Activated CD8-positive, alpha-beta memory T cell treated with anti-CD3 and anti-CD28 coated beads, Interleukin-2, amount 50 U/mL, for 1 hour (primary cell): ENCODE measurements at regions not wholly inside any gene's neighbourhood (a gene's known extent, or its start where the extent isn't known, plus 50 kb on each side); places are given as distances from the start of the nearest gene placed in this dataset.

ENCODE experiments used
- DNase-seq: peaks from one replicate; pipeline ENCODE4 v3.0.0-alpha.2; 2020; ENCODE audit errors: extremely low read depth

GRCh38 chr3:72460205-72461174 is 387.8 kb downstream of the SHQ1 start:
- DNase-seq: no peak

DNA sequence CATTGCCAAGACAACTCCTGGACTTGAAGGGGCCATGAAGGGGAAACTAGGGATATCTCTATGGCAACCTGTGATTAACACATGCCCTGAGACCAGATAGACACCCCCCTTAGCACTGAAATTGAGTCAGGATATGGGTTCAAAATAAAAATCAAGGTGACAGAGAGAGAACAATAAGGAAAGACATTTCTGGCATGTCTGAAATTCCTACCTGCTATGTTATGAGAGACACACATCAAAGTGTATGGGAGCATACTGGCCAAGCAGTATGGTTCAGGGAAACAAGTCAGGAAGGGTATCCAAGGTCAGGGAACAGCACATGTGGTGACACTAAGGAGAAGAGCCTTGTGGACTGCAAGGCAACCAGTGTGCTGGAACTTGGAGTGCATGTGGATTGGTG is 388.7 kb downstream of the SHQ1 start:
- DNase-seq: no peak

DNA sequence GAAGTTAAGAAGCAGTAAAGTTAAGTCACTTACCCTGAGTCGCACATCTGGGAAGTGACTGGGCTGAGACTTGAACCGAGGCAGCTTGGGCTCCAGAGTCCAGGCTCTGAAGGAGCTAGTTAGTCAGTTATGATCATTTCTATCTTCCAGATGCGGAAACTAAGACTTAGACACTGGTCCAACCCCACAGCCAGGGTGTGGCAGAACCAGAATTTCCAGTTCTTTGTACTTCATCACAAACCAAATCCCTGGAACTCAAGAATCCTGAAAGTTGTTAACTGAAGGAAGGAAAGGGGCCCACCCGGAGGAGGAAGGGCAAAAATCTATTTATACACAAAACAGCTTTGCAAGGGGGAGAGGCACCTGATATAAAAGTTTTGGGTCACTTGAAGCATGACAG is 389.9 kb downstream of the SHQ1 start:
- DNase-seq: no peak

- DNase-seq: no peak
Measured at GRCh38 chr3:72454441-72454840, 393.8 kb downstream of the SHQ1 start.

DNA sequence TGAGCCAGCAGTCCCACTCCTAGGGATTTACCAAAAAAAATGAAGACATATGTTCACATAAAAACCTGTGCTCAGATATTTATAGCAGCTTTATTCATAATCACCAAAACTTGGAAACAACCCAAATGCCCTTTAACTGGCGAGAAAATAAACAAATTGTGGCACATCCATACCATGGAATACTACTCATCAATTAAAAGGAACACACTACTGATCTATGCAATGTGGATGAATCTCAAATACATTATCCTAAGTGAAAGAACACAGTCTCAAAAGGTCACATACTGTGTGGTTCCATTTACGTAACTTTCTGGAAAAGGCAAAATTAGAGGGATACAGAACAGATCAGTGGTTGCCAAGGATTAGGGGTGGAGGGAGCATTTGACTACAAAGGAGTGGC is 394.5 kb downstream of the SHQ1 start:
- DNase-seq: no peak

GRCh38 chr3:72452745-72453144 is 395.5 kb downstream of the SHQ1 start:
- DNase-seq: no peak

- no peak for DNase-seq
Measured at GRCh38 chr3:72451841-72452240, 396.4 kb downstream of the SHQ1 start.

GRCh38 chr3:72449551-72449950 is 398.7 kb downstream of the SHQ1 start:
- DNase-seq: no peak

GRCh38 chr3:72448858-72449257 is 399.4 kb downstream of the SHQ1 start:
- DNase-seq: no peak

DNA sequence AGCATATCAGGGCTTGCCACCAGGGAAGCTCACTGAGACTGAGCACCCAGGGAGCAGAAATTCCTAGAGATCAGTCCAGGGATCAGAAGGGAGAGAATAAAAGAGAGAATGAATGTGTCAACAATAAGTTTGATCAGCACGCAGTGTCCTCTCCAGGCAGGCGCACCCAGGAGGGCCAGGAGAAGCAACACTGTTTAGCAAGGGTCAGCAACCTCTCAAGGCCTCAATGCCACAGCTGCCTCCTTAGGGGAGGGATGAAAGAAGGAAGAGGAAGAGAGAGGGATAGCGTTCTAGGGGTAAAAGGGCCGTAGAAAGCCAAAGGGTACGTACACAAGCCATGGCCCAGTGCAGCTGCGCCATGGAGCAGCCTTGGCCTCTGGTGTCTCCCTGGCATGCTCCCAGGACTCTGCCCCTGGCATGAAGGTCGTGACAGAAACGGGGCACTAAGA is 399.8 kb downstream of the SHQ1 start:
- DNase-seq: no peak

DNA sequence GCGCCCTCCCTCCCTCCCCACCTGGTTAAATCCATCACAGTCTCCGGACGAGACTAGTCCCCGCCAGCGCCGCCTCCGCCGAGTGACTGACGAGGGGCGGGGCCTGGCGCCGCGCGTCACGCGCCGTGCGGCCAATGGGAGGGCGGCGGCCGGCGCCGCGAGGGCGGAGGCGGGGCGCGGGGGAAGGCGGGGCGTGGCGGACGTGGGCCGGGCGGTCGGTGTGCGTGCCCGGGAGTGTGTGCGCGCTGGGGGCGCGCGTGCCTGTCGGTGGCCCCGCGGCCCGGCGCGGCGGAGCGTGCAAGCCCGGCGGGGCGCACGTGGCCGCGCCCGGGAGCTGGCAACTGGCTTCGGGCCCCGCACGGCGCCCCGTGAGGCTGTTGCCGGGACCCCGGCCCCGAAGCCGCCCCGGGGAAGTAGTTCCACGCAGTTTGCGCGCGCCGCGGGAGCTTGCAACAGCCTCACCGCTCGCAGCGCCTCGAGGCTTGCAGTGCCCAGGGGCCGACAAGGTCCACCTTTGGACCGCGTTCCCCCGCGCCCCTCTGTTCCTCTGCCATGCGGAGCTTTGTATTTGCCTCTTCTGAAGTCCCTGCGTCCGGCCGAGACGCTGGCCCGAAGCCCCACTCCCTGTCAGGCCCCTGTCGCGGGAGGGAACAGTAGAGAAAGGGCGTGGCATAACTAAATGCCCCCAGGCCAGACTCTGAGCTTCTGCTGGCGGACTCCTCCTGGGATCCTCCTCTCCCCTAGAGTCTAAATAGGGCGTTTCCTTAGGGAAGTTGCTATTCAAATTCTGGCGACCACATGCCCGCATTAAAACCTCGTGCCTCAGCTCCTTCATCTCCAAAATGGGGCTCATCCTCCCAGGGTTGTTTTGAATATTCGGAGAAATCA is 400.9 kb downstream of the SHQ1 start:
- DNase-seq: peak; percentile 72

DNA sequence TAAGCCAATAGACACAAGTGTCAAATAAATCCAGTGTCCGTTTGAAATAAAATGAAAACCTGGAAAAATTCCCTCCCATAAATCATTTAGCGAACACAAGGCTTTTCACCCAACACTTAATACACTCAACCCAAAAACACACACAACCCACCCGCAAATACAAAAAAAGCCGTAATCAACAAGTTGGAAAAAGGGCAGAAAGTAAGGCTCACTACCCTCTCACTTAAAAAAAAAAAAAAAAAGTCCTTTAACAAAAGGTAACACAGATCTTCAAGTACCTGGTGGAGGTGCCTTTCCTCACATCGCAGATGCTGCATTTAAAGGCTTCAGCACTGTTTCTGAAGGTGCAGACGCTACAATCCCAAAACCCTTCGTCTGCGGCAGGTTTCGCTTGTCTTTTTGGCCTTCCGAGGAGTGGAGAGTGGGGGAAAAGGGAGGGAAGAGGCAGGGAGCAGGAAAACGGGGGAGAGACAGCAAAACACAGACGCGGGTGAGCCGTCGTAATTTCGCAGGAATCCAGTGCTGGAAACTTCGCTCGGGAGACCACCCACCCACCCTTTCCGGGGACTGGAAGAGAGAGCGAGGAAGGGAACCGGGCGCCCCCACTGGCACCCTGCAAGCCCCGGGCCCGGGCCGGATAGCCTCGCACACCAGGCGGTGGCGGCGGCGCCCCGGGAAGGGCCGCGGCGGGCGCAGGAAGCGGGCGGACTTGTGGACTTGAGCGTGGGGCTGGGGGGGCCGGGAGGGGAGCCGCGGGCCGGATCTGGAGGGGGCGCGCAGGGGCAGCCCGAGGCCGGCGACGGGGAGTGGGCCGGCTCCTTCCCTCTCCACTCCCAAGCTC is 401.8 kb downstream of the SHQ1 start, which contains the start of gene RYBP:
RYBP (minus strand) TSS at position 404 of the 841 bp plus-strand sequence.
- no peak for DNase-seq

DNA sequence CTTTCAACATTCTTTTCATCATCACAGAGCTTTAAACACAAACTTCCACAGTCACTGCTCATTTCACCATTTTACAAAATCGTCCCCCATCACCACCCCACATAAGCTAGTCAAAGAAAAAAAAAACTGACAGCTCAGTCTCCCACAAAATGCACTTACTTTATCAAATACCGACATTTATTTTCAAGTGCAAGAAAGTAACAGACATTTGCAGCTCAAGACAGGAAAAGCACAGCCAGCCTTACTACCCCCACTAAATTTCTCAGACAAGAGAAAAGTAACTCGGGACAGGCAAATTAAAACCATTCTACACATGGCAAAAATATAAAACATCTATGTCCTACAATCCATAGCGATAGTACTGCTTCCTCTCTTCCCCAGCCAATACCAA is 402.4 kb downstream of the SHQ1 start:
- no peak for DNase-seq

- DNase-seq: no peak
Measured at GRCh38 chr3:72444656-72445223, 403.5 kb downstream of the SHQ1 start.

DNA sequence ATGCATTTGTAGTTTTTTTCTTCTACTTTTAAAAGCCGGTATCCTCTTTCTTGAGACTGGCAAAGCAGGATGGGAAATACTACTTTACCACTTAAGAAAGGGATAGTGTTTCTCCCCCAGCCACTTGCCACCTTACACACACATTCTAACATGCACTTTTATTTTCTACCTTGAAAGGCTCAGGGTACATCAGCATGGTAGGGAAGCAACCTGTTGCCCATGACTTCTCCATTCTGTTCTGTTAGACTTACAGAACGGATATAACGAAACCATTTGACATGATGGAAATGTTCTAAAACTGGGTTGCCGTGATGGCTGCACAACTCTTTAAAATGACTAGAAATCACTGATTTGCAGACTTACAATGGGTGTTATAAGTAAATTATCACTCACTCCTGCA is 405.5 kb downstream of the SHQ1 start:
- DNase-seq: no peak

GRCh38 chr3:72441284-72441994 is 406.8 kb downstream of the SHQ1 start:
- DNase-seq: no peak

DNA sequence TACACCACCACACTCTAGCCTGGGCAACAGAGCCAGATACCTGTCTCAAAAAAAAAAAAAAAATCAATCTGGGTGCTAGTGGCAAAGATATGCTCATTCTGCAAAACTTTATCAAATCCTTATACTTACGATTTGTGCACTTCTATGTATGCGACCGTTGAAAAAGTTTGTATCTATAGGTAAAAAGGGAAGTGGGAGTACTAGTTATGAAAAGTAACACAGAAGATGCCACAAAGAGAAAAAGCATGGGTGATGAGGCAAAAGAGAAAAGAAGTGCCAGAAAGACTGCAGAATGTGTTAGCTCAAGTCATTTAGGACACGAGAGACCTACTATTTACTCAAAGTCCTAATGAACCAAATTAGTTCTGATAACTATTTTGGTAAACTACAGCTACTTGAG is 407.8 kb downstream of the SHQ1 start:
- no peak for DNase-seq

DNA sequence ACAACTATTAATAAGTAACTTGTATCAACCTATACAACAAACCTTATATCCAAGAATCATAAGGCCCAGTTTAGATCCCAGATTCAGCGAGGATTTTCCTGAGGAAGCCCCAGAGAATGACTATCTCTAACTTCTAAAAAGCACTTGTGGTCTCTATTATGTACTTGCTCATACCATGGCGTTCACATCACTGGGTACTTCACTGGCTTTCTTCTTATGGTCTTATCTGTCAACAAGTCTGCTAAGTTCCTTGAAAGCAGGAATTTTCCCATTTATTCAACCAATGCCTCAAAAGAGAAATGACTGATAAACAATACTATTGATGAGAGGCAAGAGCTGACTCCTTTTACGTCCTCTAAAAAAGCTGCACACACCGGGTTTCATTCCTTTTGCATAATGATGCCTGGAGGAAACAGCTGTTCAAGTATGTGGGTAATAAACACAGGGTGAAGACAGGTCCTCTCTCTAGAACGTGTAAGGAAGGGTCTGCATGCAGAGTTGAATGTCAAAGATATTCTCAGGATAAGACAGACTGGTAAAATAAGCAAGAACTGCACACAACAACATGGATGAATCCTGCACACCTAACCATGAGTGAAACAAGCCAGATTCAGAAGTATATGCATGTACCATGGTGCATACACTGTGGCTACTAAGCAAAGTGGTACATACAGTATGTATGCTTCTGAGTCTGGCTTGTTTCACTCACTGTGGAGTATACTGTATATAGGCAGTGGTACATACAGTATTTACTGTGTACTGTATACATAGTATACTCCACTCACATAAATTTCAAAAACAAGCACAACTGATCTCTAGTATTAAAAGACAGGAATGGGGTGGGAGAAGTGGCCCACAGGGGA is 408.7 kb downstream of the SHQ1 start:
- no peak for DNase-seq

DNA sequence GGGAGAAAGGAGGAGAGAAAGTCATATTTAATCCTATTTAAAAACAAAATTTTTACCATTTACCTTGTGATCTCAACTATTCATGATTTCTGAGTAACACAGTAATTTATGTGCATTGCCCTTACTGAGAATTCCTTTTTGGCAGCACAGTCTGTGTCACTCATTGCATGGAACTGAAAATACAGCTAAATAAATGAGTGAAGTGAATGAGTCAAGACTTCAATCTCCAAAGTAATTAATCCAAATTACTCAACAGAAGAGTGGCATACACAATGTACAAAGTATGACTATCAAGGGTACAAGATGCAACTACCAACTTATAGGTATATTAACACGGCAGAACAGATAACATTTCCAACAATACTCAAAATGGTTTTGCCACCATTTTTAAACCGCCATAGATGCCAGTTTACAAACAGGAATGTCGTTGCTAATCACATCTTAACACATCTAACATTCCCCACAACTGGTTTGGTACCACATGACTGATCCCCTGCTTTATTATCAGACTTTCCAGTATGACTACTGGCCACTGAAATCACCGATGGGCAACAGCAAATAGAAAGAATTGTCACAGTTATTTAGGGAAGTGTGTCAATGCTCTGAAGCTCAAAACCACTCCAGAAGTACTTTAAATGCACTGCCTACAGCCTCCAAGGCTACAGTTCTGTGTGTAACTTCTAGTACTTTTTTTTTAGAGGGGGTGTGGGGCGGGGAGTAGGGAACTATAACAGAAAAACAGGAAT is 410.4 kb downstream of the SHQ1 start:
- DNase-seq: no peak
